ENCODE measurements at regions not wholly inside any gene's neighbourhood (a gene's known extent, or its start where the extent isn't known, plus 50 kb on each side); places are given as distances from the start of the nearest gene placed in this dataset.
"Not testable (repeated sequence)": the region's sequence is repeated elsewhere in the genome, so short reads cannot be mapped to it uniquely, and the experiment has no call there.

GRCh38 chr2:48197618-48198017 is 116.9 kb upstream of the FOXN2 start:
- no peak for DNase-seq

DNA sequence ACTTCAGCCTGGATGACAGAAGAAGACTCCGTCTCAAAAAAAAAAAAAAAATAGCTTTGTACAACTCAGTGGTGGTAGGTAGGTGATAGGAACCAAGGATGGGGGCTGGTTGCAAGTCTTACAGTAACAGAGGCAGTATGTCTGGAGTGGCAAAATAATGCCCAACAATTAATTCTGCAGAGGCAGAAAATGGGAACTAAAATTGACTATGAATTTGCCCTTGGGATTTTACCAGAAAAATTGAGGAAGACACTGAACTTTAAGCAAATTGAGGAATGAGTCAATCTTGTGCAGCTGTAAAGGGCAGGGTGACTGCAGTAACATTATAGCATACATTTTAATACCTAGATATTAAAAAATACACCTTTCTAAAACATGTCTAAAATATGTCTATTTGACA is 116.1 kb upstream of the FOXN2 start:
- DNase-seq, result no peak

- no peak for DNase-seq
Observed at GRCh38 chr2:48199070-48199469, 115.4 kb upstream of the FOXN2 start.

DNA sequence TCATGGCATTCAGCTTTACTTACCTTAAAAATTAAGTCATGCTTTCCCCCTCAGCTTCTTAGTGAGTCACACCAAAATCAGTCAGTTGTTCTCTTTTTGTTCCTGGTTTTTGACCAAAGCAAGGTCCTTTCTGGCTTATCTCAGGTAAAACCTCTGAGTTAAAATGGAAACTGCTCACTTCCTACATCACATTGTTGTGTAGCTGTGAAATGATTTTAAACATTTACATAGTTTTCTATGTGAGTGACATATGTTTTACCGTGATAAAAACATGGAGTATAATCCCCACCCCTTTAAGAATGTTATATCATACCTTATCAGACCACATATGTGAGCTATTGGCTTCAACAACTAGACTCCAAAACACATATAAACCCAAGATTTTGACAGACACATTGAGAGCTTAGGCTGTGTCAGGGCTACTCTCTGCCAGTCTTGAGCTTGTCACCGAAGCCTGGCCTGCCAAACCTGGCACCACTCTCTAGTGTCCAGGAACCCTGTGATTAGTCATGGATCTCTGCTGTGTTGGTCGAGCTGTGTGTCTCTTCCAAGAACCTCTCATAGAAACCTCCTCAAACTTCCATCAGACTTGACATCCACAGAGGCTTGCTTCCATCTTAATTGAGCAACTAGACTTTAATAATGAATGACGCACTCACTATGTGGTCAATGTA is 113.7 kb upstream of the FOXN2 start:
- DNase-seq, result no peak

DNA sequence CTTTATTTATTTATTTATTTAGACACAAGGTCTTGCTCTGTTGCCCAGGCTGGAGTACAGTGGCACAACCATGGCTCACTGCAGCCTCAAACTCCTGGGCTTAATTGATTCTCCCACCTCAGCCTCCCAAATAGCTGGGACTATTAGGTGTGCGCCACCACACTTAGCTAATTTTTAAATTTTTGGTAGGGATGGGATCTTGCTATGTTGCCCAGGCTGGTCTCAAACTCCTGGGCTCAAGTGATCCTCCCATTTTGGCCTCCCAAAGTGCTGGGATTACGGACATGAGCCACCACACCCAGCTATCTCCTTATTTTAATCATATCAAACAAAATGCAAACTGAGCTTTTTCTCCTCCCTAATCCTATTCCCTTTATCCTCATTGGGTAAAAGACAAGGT is 113.0 kb upstream of the FOXN2 start:
- not testable (repeated sequence) for DNase-seq

- no peak for DNase-seq
Observed at GRCh38 chr2:48202863-48203642, 111.4 kb upstream of the FOXN2 start.

GRCh38 chr2:48203668-48204067 is 110.8 kb upstream of the FOXN2 start:
- DNase-seq, result no peak

DNA sequence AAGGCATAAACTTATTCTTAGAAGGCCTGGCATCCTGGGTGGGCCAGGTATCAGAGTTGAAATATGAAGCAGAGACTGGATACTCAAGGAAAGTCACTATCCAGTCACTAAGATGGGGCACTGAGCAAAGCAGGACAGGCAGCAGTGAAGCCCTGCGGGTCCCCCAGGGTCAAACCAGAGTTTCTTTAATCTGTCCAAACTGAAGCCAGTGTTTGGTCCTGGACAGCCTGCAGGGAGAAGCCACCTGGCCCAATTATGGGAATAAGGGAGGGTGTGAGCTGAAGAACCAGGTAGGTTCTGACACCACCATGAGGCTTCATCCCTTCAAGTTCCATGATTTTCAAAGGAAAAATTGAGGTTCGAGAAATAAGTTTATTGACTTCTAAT is 109.7 kb upstream of the FOXN2 start:
- DNase-seq, result no peak

- no peak for DNase-seq
Observed at GRCh38 chr2:48205137-48205798, 109.2 kb upstream of the FOXN2 start.

DNA sequence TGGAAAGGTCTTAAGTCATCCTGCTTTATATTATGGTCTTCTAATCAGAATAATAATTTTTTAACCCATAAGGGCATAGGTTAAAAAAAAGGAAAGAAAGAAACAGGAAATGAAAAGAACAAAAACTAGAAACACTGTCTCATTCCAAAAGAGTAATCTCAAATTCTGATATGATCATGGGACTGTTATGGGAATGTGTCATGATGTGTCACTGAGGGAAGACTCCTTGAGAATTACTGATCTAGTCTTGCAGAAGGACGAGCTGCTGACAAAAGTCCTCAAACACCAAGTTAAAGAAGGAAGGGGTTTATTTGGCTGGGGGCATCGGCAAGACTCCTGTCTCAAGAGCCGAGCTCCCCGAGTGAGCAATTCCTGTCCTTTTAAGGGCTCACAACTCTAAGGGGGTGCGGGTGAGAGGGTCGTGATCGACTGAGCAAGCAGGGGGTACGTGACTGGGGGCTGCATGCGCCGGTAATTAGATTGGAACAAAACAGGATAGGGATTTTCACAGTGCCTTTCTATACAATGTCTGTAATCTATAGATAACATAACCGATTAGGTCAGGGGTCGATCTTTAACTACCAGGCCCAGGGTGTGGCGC is 108.3 kb upstream of the FOXN2 start:
- not testable (repeated sequence) for DNase-seq

- no peak for DNase-seq
Observed at GRCh38 chr2:48207201-48207641, 107.3 kb upstream of the FOXN2 start.

DNA sequence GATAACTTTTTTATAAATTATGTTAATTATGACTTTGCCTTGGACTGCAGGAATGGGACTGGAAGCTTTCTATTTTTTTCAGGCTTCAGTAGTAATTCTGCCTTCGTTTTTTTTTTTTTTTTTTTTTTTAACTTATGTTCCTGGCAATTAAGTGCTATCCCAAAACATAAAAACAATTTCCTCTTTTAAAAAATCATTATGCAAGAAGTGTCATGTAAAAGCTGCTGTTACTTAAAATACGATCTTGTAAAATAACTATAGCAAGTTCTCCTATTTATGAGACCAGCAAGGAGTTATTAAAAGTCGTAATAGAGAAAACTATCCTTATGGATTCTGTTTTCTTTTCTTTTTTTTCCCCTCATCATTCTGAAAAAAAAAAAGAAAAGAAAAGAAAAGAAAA is 106.6 kb upstream of the FOXN2 start:
- DNase-seq, result no peak

GRCh38 chr2:48209214-48209885 is 105.1 kb upstream of the FOXN2 start:
- DNase-seq, result no peak

DNA sequence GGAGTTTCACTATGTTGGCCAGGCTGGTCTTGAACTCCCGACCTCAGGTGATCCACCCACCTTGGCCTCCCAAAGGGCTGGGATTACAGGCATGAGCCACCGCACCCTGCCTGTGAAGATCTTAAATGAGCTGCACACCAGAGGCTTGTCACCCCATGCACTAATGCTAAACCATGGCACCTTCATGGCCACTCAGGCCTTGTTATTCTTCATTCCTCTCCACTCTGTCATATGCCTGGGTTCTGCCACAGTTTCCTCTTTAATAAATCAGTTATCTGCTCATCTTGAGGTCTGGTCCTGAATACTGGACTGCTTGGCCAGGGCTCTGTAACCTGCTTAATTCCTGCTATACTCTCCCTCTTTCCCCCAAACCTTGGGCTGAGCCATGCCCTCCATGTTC is 104.3 kb upstream of the FOXN2 start:
- DNase-seq, result no peak

- DNase-seq, result no peak
Observed at GRCh38 chr2:48213646-48214045, 100.8 kb upstream of the FOXN2 start.

DNA sequence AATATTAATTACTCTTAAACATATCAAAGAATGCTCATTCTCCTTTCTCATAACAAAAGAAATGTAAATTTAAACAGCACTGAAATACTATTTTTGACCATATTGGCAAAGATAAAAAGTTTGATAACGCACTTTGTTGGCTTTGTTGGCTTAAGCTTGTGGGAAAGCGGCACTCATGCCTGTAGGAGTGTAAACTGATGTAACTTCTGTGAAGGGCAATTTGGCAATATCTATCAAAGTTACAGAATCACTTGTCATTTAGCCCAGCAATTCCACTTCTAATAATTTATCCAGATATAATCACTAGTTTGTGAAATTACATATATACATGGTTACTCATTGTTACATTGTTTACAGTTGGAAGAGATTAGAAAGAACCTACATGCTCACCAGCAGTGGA is 96.3 kb upstream of the FOXN2 start:
- DNase-seq, result no peak

- DNase-seq, result no peak
Observed at GRCh38 chr2:48219234-48219554, 95.3 kb upstream of the FOXN2 start.

DNA sequence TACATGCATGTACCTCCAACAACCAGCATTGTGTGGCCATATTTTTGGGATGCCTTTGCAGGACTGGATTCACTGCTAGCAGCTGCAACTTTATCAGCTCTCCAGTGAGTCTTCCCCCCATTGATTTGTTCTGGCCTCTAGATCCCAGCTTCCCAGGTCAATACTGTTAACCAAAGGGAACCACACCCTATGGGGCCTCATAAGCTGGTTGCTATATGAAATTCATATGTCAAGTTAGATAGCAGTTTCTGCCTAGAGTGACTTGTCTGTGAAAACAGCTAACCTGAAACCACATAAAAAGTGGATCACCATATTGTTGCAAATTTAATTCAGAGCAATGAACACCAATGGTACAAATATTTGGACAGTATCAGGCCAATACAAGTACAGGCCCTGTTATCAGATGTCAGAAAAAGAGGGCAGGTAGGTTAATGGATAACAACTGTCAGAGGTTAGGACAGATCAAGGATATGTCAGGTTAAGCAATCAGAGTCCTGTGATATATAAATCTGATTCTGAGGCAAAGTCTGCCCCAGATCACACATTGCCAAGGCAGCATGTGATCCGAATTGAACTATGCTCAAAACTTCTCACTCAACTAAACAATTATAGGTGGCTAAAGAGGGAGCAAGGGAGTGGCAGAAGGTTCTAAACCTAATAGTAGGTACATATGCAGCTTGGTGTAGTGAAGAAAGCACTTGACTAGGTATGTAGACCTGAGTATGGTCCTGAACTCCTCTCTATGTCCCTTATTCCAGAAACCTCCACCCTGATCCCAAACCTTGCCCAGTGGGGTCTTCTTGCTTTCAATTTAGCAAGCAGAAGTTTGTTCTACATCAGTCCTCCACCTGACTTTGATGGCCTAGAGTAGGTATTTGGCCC is 94.7 kb upstream of the FOXN2 start:
- no peak for DNase-seq

- DNase-seq, result no peak
Observed at GRCh38 chr2:48220501-48220900, 94.0 kb upstream of the FOXN2 start.

DNA sequence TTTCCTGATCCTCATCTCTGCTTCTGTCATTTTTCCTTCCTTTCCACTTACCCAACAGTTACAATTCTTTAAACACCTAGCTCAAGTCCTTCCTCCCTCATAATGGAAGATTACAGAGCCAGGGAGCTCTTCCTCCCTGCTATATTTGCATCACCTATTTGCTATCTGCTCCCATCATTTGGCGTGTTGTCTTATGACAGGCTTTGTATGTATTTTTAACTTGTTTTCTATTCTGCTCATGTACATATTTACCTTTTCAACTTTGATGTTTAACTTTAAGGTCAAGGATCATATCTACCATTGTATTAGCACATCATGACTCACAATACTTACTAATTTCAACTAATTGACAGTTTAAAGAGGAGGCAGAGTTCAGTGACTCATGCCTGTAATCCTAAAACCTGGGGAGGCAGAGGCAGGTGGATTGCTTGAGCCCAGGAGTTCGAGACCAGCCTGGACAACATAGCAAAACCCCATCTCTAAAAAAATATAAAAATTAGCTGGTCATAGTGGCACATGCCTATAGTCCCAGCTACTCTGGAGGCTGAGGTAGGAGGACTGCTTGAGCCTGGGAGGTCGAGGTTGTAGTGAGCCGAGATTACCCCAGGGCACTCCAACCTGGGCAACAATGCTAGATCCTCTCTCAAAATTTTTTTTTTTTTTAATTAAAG is 92.5 kb upstream of the FOXN2 start:
- no peak for DNase-seq

DNA sequence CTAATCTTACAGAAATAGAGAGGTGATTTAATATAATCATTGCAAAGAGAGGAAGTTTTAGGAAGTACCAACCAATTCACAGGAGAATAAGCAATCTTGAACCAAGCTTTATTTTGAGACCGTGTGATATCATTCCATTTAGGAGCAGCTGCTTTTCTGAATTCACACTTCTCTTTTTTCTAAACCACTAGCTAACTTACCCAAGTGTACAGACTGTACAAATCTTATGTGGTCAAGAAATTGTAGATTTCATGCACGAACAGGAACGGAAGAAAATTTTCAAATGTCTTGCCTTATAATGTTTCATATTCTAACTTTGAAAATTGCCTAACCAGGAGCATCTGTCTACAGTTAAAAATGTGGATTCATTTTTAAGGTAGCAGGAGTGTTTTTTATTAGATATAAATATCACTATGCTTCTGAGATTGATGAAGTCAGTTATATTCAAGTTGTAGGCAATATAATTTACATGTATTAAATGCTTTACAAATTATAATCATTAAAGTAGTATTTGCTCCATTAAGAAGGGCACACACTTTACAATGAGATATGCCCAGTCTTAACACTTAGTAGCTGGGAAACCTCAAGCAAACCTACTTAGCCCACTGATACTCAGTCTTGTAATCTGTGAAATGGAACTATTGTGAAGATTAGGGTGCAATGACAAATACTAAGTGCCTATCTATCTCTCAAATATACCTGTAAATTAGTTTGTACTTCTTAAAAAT is 86.7 kb upstream of the FOXN2 start:
- DNase-seq, result no peak

Data from activated CD4-positive, alpha-beta T cell treated with anti-CD3 and anti-CD28 coated beads, Interleukin-10, Interleukin-2, amounts not matched to agents 100 ng/mL and 50 ng/mL, durations not matched to agents 16 hours and 8 hours (primary cell).